GM18907 (cell line): ENCODE measurements at regions not wholly inside any gene's neighbourhood (a gene's known extent, or its start where the extent isn't known, plus 50 kb on each side); places are given as distances from the start of the nearest gene placed in this dataset.

Experiments used
- ATAC-seq: cut with Tn5 transposase; IDR thresholded peaks from one replicate; pipeline ENCODE4 v1.9.1; 2021; ENCODE audit warnings: mild to moderate bottlenecking, moderate library complexity; ENCODE audit not compliant: unreplicated experiment

DNA sequence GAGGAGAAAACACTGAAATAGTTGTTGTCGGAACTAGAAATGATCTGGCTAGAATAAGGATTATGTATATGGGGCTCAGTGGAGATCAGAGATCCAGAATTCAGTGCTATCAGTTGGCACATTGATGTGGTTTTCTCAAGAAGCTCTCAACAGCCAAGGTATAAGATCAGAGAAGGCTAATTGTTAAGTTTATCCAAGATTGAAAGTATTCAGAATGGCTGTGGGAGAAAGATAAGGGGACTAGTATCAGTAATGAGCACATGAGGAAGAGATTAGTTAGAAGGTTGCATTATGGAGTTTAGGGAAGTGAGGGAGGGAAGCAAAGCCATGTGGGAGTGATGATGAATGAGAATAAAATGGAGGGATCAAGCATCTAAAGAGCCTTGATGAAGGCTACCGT lies 128.1 kb upstream of the MIS18BP1 start:
- ATAC-seq, result no peak

DNA sequence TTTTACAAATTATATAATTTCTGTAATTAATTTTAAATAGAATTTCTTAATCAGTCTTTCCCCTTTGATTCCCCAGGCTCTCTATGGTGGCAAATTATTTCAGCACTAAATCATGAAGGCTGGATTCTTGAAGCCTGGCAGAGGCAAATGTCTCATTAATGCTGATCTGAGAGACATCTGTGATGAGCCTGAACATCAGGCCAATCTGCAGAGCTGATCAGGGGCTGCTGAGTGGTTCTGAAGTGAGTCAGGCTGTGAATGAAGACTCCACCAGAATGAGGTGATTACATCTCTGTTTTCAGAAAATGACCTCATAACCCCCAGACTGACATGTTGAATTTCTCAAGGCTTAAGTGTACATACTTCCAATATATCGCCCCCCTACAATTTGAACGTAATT lies 124.2 kb upstream of the MIS18BP1 start:
- no peak for ATAC-seq

DNA sequence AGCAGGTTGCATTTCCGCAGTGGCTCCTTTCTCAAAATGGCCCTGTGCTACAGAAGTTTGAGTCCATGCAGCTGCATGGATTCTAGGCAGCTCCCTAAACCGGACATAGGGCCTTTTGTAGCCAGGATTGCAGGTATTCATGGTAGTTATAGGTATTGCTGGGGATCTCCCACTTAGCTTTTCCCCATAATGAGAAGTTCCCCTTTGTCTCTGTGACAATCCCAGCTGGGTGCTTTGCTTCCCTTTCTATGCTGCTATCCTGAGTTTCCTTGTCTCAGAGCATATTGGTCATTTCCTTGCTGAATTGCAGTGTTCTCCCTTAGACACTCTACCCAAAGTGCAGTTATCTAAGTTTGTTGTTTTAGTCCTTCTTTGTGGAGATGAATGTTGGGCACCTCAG lies 120.9 kb upstream of the MIS18BP1 start:
- no peak for ATAC-seq

DNA sequence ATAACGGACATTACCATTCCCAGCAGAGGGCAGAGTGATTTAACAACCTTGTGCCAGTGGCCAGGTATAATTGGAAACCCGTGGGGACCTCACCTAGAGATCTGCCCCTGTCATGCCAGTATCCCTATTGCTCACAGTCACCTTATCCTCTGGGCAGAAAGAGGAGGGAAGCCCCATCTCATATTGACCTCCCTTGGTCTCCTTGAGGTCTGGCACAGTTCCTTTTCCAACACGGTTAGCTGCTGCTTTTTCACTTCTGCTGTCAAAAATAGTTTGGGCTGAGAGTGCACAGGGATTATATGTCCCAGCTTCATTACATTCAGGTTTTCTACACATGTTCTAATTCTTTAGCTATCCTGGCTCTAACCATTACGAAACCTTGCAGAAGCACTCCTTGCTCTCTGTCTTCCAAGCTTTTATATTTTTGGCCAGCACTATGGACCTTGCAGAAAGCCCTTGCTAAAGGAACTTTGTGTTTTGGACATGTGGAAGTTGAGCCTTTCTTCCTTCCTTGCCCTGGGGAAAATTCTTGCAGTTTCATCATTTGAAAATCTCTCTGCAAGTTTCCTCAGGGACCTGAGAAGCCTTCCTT lies 111.7 kb upstream of the MIS18BP1 start:
- no peak for ATAC-seq

DNA sequence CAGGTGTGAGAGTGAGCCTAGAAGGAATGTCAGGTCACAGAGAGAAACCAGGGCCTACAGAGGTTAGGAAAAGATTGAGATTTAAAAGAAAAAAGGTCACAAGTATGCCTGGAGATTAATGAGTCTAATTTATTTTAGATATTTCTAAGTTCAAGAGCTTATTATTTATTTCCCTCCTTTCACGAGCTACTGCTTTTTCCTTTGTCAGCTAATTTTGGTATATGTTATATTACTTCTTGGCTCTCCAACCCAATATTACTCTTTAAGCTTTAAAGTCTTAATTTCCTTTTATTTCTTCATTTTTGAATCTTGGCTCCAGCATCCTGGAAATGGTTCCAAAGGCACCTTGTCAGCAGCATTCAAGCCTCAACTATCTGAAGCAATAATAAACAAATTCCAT lies 109.5 kb upstream of the MIS18BP1 start:
- ATAC-seq, result no peak

DNA sequence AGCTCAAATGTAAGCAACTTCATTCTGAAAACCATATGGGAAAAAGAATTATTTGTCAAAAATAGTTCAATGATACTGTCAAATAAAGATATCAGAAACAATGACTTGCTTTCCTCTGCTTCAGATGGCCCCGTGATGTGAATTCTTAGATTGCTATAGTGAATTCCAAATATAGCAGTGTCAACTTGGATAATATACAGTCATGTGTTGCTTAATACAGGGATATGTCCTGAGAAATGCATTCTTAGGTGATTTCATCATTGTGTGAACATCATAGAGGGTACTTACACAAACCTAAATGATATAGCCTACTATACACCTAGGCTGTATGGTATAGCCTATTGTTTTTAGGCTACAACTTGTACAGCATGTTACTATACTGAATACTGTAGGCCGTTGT lies 108.7 kb upstream of the MIS18BP1 start:
- no peak for ATAC-seq

DNA sequence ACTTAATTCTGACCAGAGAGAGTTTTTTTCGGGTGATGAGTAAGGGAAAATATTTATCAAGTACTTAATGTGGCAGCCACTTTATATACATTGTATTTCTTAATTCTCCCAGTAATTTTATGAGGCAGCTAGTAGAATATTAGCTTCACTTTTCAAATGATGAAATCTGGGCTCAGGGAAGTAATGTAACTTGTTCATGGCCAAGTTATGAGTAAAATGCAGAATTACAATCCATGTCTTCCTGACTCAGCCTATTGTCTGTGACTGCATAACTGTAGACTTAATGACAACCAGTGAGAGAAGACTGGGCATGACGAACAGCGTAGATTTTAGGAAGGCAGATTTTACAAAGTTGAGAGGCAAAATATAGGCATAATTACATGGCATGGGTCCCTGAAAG lies 106.7 kb upstream of the MIS18BP1 start:
- no peak for ATAC-seq

DNA sequence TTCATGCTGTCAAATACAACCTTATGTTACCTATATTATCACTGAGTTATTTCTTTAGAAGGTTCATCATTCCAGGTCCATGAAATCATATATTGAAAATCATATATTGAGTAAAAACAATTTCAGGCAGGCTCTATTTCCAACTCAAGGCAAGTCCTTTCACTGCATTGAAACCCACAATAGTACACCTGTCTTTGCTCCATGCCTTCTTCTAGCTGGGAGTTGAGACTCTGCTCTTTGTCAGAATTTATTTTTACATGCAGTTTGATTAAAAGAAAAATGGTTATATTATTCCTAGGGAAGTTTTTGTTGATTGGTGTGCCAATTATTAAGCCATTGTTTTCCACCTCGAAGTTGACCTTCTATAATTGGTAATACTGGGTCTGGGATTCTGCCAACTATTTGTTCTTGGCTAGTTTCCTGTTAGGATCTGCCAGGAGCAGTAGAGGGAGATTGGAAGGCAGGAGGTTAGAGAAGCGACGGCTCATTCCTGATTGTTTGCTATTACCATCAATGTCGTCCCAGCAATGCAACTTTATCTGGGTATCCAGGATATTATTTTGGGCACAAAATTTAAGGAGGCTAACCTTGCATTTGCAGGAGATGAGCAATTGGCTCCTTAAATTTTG lies 79.5 kb upstream of the MIS18BP1 start:
- ATAC-seq, result no peak

DNA sequence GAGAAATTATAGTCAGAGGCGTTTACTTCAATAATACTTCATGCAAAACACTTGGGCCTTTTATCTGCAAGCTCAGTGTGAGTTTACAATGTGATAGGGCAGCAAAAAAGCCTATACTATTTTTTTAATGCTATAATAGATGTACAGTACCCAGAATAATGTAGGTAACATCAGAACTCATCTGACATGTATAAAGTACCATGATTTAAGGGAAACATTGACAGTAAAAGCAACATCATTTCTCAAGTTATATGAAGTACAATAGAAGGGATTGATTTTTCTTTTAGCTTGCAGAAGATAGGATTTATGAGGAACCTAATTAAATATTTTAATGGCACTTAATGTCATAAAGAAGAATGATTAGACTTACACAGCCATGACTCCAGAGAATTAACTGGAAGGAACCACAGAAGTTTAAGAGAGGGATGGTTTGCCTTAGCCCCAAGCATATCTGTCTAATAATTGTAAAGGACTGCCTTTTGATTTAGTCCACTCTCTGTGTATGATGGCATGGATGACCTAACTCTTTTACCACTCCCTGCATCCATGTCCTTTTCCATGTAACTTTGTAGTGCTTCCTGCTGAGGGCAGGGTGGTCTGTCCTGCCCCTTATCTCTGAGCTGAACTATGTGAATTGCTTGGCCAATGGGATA lies 55.9 kb upstream of the MIS18BP1 start:
- no peak for ATAC-seq
